Smooth muscle cell (in vitro differentiated cells): ENCODE measurements at regions not wholly inside any gene's neighbourhood (a gene's known extent, or its start where the extent isn't known, plus 50 kb on each side); places are given as distances from the start of the nearest gene placed in this dataset.
"Not testable (repeated sequence)": the region's sequence is repeated elsewhere in the genome, so short reads cannot be mapped to it uniquely, and the experiment has no call there.

Experiments used
- DNase-seq: peaks from one replicate; lab custom pipeline; 2025; ENCODE audit not compliant: unreplicated experiment; lab: John Stamatoyannopoulos, UW
- H2AFZ ChIP-seq: fragments of 200-600 bp; sonication (generic); 2 replicates; pipeline ENCODE4 v1.6.0; 2016; ENCODE audit warnings: antibody characterized with exemption, low read depth, mild to moderate bottlenecking
- H3F3A ChIP-seq: fragments of 200-600 bp; sonication (generic); 2 replicates; pipeline ENCODE4 v1.6.0; 2017; ENCODE audit warnings: antibody characterized with exemption, low read depth
- H3K27ac ChIP-seq: fragments of 200-600 bp; sonication (generic); 2 replicates; pipeline ENCODE4 v1.5.1; 2016; ENCODE audit warnings: low read depth, mild to moderate bottlenecking
- H3K27me3 ChIP-seq: fragments of 200-600 bp; sonication (generic); 2 replicates; pipeline ENCODE4 v1.6.1; 2016; ENCODE audit warnings: low read depth, mild to moderate bottlenecking
- H3K36me3 ChIP-seq: fragments of 200-600 bp; sonication (generic); 2 replicates; pipeline ENCODE4 v1.5.1; 2016; ENCODE audit warnings: low read depth
- H3K4me1 ChIP-seq: fragments of 200-600 bp; sonication (generic); 2 replicates; pipeline ENCODE4 v1.5.1; 2016; ENCODE audit warnings: low read depth
- H3K4me2 ChIP-seq: fragments of 200-600 bp; sonication (generic); 2 replicates; pipeline ENCODE4 v1.6.0; 2016; ENCODE audit warnings: mild to moderate bottlenecking
- H3K4me3 ChIP-seq: fragments of 200-600 bp; sonication (generic); 2 replicates; pipeline ENCODE4 v1.5.1; 2016; ENCODE audit warnings: mild to moderate bottlenecking
- H3K79me2 ChIP-seq: fragments of 200-600 bp; sonication (generic); 2 replicates; pipeline ENCODE4 v1.6.0; 2016; ENCODE audit warnings: low read depth, mild to moderate bottlenecking
- H3K9ac ChIP-seq: fragments of 200-600 bp; sonication (generic); 2 replicates; pipeline ENCODE4 v1.6.0; 2016; ENCODE audit warnings: low read depth
- H3K9me3 ChIP-seq: fragments of 200-600 bp; sonication (generic); replicated peaks from 2 replicates; pipeline ENCODE4 v1.5.1; 2016; ENCODE audit warnings: low read depth
- H4K20me1 ChIP-seq: fragments of 200-600 bp; sonication (generic); 2 replicates; pipeline ENCODE4 v1.6.0; 2016; ENCODE audit warnings: low read depth
- WGBS: methylation state at CpG from one replicate; pipeline ENCODE4 v1.1.7; 2016; ENCODE audit warnings: low lambda C conversion rate; 5-methylcytosine and 5-hydroxymethylcytosine counted together
- TF ChIP-seq, protein P1 (sequence below): fragments of 200-600 bp; sonication (generic); IDR thresholded peaks from 2 replicates; pipeline ENCODE4 v1.5.1; 2017; ENCODE audit warnings: borderline replicate concordance, mild to moderate bottlenecking, antibody characterized with exemption; ENCODE audit not compliant: insufficient read depth, poor library complexity, severe bottlenecking

DNA sequence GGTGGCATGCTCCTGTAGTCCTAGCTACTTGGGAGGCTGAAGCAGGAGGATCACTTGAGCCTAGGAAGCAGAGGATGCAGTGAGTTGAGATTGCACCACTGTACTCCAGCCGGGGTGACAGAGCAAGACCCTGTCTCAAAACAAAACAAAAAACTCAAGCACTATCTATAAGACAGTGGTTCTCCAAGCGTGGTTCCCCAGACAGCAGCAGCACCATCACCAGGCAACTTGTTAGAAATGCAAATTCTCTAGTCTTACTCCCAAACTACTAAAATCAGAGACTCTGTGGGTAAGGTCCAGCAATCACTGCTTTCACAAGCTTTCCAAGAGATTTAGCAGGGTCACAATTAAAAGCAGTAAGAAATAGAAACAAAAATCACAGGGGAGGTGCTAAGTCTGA lies 177.0 kb upstream of the KCTD7 start:
- H3K9ac ChIP-seq, H3K79me2 ChIP-seq, H3K36me3 ChIP-seq, H3K4me1 ChIP-seq, H3K27me3 ChIP-seq, H3K9me3 ChIP-seq, H3K27ac ChIP-seq, H4K20me1 ChIP-seq, H3K4me2 ChIP-seq, DNase-seq, H3K4me3 ChIP-seq, H3F3A ChIP-seq, H2AFZ ChIP-seq: not testable (repeated sequence)
- WGBS: 85% methylated on average over 2 of the region's 2 CpGs

DNA sequence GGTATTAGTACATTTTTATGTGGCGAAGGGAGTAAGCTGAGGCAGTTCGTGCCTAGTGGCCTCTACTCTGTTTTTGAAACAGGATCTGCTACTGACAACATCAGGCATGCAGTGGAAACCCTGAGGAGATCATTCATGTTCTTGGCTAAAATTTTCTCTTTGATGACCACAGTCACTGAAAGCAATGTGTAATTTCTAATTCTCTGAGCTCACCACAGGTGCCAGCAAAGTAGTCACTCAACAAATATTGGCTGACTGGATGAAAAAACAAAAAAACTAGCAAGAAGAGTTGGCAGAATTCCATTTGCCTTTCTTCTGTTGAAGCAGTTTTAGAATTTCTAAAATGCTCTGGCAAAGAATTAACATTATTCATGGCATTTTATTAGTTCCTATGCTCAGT lies 176.5 kb upstream of the KCTD7 start:
- Histone ChIP-seq H3K36me3 (no peaks in the 10 kb centered on the region), H3K27ac (no peak overlapping the region), H3F3A (no peaks in the 10 kb centered on the region), H3K9me3 (no peaks in the 10 kb centered on the region), H3K4me1 (no peaks in the 10 kb centered on the region), H3K27me3 (no peaks in the 10 kb centered on the region), H3K4me2 (no peak overlapping the region), H3K79me2 (no peaks in the 10 kb centered on the region), H3K4me3 (no peak overlapping the region), H2AFZ (no peak overlapping the region), H4K20me1 (no peaks in the 10 kb centered on the region), H3K9ac (no peak overlapping the region)
- 100% methylated on average over 2 of the region's 2 CpGs for WGBS
- TF ChIP-seq, protein P1, sequence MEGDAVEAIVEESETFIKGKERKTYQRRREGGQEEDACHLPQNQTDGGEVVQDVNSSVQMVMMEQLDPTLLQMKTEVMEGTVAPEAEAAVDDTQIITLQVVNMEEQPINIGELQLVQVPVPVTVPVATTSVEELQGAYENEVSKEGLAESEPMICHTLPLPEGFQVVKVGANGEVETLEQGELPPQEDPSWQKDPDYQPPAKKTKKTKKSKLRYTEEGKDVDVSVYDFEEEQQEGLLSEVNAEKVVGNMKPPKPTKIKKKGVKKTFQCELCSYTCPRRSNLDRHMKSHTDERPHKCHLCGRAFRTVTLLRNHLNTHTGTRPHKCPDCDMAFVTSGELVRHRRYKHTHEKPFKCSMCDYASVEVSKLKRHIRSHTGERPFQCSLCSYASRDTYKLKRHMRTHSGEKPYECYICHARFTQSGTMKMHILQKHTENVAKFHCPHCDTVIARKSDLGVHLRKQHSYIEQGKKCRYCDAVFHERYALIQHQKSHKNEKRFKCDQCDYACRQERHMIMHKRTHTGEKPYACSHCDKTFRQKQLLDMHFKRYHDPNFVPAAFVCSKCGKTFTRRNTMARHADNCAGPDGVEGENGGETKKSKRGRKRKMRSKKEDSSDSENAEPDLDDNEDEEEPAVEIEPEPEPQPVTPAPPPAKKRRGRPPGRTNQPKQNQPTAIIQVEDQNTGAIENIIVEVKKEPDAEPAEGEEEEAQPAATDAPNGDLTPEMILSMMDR: no peak
- DNase-seq: no peak

DNA sequence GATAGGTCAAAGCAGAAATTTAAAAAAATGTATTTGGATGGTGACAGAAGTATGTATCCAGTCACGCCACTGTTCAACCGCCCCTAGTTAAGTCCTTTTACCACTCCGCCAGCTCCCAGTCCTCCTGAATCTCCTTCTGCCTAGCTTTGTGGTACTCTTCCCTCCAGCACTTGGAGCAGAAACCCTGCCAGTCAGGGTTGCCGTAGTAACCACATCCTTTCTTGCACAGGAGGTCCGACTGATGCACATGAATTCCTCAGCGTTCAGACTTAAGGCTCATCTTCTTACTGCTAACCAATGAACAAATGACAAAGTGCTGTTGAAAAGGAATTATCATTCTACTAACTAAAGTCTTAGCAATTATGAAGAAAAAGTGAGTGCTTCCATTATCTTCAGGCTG lies 175.3 kb upstream of the KCTD7 start:
- Histone ChIP-seq H3K9me3 (no peaks in the 10 kb centered on the region), H3F3A (no peaks in the 10 kb centered on the region), H2AFZ (no peak overlapping the region), H3K36me3 (no peaks in the 10 kb centered on the region), H3K4me3 (no peak overlapping the region), H3K27ac (no peak overlapping the region), H3K79me2 (no peaks in the 10 kb centered on the region), H3K9ac (no peak overlapping the region), H3K4me2 (no peak overlapping the region), H4K20me1 (no peaks in the 10 kb centered on the region), H3K27me3 (no peaks in the 10 kb centered on the region), H3K4me1 (no peaks in the 10 kb centered on the region)
- TF ChIP-seq, protein P1: no peak
- DNase-seq: no peak
- 93% methylated on average over 6 of the region's 6 CpGs for WGBS

DNA sequence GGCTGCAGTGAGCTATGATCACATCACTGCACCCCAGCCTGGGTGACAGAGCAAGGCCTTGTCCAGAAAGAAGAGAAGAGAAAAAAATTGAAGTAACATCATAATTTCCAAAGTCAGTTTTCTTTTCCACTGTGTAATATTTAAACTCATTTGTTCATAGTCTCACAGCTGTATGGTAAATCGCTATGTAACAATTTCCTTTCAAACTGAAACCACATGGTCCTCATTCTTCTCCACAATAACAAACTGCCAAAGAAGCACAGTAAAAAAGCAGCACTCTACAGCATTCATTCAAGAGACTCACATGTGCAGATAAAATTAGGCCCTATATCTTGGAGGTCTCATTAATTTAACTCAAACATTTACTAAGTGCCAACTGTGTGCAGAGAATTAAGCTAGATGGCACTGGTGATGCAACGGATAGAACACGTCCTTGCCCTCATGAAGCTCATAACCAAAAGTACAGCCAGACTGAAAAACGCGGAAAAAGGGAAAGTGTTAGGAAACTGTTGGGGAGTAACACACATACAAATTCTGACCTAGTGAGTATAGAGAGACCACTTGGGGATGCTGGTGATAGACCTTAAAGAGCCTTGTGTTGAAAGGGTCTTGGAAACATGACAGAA lies 174.0 kb upstream of the KCTD7 start:
- no peaks in the 10 kb centered on the region for H3K9me3 ChIP-seq
- no peak overlapping the region for H3K4me3 ChIP-seq
- H4K20me1 ChIP-seq: no peaks in the 10 kb centered on the region
- no peak overlapping the region for H2AFZ ChIP-seq
- no peak overlapping the region for H3K27ac ChIP-seq
- TF ChIP-seq, protein P1: no peak
- no peaks in the 10 kb centered on the region for H3K27me3 ChIP-seq
- WGBS: 90% methylated on average over 5 of the region's 5 CpGs
- H3F3A ChIP-seq: no peaks in the 10 kb centered on the region
- no peak overlapping the region for H3K9ac ChIP-seq
- no peaks in the 10 kb centered on the region for H3K36me3 ChIP-seq
- H3K4me1 ChIP-seq: no peaks in the 10 kb centered on the region
- no peak for DNase-seq
- no peaks in the 10 kb centered on the region for H3K79me2 ChIP-seq
- H3K4me2 ChIP-seq: no peak overlapping the region

DNA sequence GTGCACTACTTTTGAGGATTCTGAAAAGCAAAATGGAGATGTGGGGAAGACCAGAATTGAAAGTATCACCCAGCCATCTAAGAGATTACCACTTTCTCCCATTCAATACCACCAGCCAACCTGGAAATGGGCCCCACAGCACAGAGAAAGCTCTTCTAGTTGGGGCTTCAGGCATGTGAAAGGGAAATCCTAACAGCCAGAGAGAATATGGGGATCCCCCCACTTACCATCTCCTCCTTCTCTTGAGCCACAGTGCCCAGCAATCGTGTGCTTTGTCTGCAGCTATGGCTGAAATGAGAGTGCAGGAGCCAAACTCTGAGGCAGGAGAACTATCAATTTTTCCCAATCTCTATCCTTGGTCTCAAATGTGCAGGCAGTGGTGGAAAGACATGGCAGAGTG lies 173.2 kb upstream of the KCTD7 start:
- H3F3A ChIP-seq, H3K36me3 ChIP-seq, H3K9ac ChIP-seq, H3K9me3 ChIP-seq, H2AFZ ChIP-seq, H4K20me1 ChIP-seq, H3K27me3 ChIP-seq, H3K79me2 ChIP-seq, DNase-seq, H3K27ac ChIP-seq, H3K4me2 ChIP-seq, H3K4me1 ChIP-seq, H3K4me3 ChIP-seq: not testable (repeated sequence)
- WGBS: 71% methylated on average over 1 of the region's 1 CpG

DNA sequence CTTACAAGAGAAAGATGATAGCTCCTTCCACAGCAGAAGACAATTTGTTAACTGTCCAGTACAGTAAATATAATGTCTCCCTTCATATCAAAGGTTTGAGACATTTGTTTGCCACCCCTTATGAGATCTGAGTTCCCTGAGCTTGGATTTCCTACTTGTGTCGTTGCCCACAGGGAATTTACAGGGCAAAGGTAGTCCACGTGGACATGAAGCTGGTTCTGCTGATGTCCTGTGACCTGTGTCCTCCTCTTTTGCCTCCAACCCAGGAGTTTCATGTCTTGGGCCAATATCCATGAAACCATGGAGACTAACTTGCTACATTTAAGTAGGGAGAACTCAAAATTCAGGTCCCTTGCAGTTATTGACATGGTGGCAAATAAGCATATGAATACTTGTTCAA lies 172.2 kb upstream of the KCTD7 start:
- not testable (repeated sequence) for H3K4me3 ChIP-seq
- 92% methylated on average over 2 of the region's 2 CpGs for WGBS

More for the DNA sequence above, 172.2 kb upstream of the KCTD7 start:
- not testable (repeated sequence) for H3K4me2 ChIP-seq, H3K36me3 ChIP-seq, DNase-seq, H3K9ac ChIP-seq, H3K4me1 ChIP-seq, H3K27me3 ChIP-seq, H4K20me1 ChIP-seq, H2AFZ ChIP-seq, H3K27ac ChIP-seq, H3K79me2 ChIP-seq, H3F3A ChIP-seq, H3K9me3 ChIP-seq
